H1 (cell line): ENCODE measurements at regions not wholly inside any gene's neighbourhood (a gene's known extent, or its start where the extent isn't known, plus 50 kb on each side); places are given as distances from the start of the nearest gene placed in this dataset.

Experiments used
- CTCF ChIA-PET: fragments of 300-600 bp; sonication (Branson Sonifier 250); formaldehyde crosslinking; loops from one replicate; lab custom pipeline; 2021; ENCODE audit not compliant: partially characterized antibody; lab: Charles Lee
- POLR2A ChIA-PET: fragments of 300-600 bp; sonication (Branson Sonifier 250); formaldehyde crosslinking; loops from one replicate; lab custom pipeline; 2021; ENCODE audit warnings: inconsistent platforms; ENCODE audit not compliant: partially characterized antibody; lab: Charles Lee
- DNase-seq, 2 experiments: peaks; one replicate each; pipeline versions ENCODE4 v3.0.0 to v3.0.0-alpha.2; 2010 to 2022; ENCODE audit warnings: low spot score in 2 of 2, low read depth in 1 of 2, mixed read lengths in 1 of 2
- FAIRE-seq: peaks from 2 replicates; lab custom pipeline; 2011; peaks lifted over from hg19 to GRCh38; lab: Jason Lieb, UNC
- H2AFZ ChIP-seq: 2 replicates; pipeline ENCODE4 v1.8.1; 2012; ENCODE audit warnings: low read length, inconsistent platforms
- H2AK5ac ChIP-seq: 2 replicates; pipeline ENCODE4 v1.6.1; 2013; ENCODE audit warnings: low read depth, low read length
- H2BK120ac ChIP-seq: replicated peaks from 2 replicates; pipeline ENCODE3; 2013; ENCODE audit warnings: low read depth, low read length, inconsistent platforms
- H2BK12ac ChIP-seq: 2 replicates; pipeline ENCODE4 v1.6.1; 2013; ENCODE audit warnings: low read depth, low read length
- H2BK15ac ChIP-seq: 2 replicates; pipeline ENCODE4 v1.6.1; 2013; ENCODE audit warnings: low read length
- H2BK20ac ChIP-seq: 2 replicates; pipeline ENCODE4 v1.6.1; 2013; ENCODE audit warnings: low read length
- H2BK5ac ChIP-seq: 2 replicates; pipeline ENCODE4 v1.6.1; 2013; ENCODE audit warnings: low read depth, low read length
- H3K14ac ChIP-seq: 2 replicates; pipeline ENCODE4 v1.6.1; 2013; ENCODE audit warnings: inconsistent platforms; ENCODE audit not compliant: insufficient read length
- H3K18ac ChIP-seq: 2 replicates; pipeline ENCODE4 v1.6.1; 2013; ENCODE audit warnings: low read length; ENCODE audit errors: extremely low read depth
- H3K23ac ChIP-seq: 2 replicates; pipeline ENCODE4 v1.6.1; 2013; ENCODE audit warnings: inconsistent platforms; ENCODE audit not compliant: insufficient read length
- H3K23me2 ChIP-seq: 2 replicates; pipeline ENCODE4 v1.6.1; 2013; ENCODE audit warnings: low read depth, low read length
- H3K27ac ChIP-seq: 2 replicates; pipeline ENCODE4 v1.6.1; 2011; ENCODE audit warnings: low read depth, low read length, inconsistent platforms
- H3K27me3 ChIP-seq, 4 experiments: replicated peaks in 1 of 4; 1 replicate in 1 of 4; 2 replicates in 3 of 4; pipeline versions ENCODE4 v1.6.1 to v1.8.1; 2011 to 2013; ENCODE audit warnings: low read length in 3 of 4, mild to moderate bottlenecking in 3 of 4, inconsistent platforms in 2 of 4, mixed read lengths in 2 of 4, moderate library complexity in 1 of 4; ENCODE audit not compliant: control insufficient read depth in 3 of 4, insufficient read depth in 3 of 4; ENCODE audit errors: extremely low read depth in 1 of 4
- H3K36me3 ChIP-seq, 4 experiments: 2 replicates each; pipeline versions ENCODE4 v1.6.1 to v1.8.1; 2011 to 2013; ENCODE audit warnings: mild to moderate bottlenecking in 4 of 4, low read length in 3 of 4, moderate library complexity in 2 of 4, control low read depth in 1 of 4, inconsistent platforms in 1 of 4; ENCODE audit not compliant: insufficient read depth in 4 of 4, control insufficient read depth in 2 of 4
- H3K4ac ChIP-seq: replicated peaks from 2 replicates; pipeline ENCODE3; 2013; ENCODE audit warnings: low read length, low read depth, mixed read lengths, inconsistent platforms; ENCODE audit not compliant: insufficient read length
- H3K4me1 ChIP-seq, 4 experiments: replicated peaks in 1 of 4; 1 replicate in 1 of 4; 2 replicates in 3 of 4; pipeline versions ENCODE4 v1.6.1 to v1.8.1; 2011 to 2013; ENCODE audit warnings: low read length in 3 of 4, inconsistent platforms in 2 of 4, mixed read lengths in 1 of 4; ENCODE audit not compliant: insufficient read depth in 4 of 4, control insufficient read depth in 3 of 4
- H3K4me2 ChIP-seq, 2 experiments: 2 replicates each; pipeline versions ENCODE4 v1.6.1 to v1.8.1; 2011 to 2013; ENCODE audit warnings: low read depth in 2 of 2, low read length in 2 of 2, control low read depth in 1 of 2, inconsistent platforms in 1 of 2, mild to moderate bottlenecking in 1 of 2; ENCODE audit not compliant: insufficient read depth in 1 of 2
- H3K4me3 ChIP-seq, 4 experiments: fragments of 200-600, 300-600 bp in 1 of 4; sonication (generic), shearing (Covaris generic), sonication (Bioruptor Twin) in 1 of 4; 2 replicates each; pipeline versions ENCODE4 v1.5.1 to v1.8.1; 2011 to 2016; ENCODE audit warnings: low read length in 4 of 4, low read depth in 3 of 4, control low read depth in 2 of 4, inconsistent platforms in 2 of 4, mild to moderate bottlenecking in 2 of 4, mixed read lengths in 1 of 4, moderate library complexity in 1 of 4; ENCODE audit not compliant: insufficient read depth in 2 of 4; ENCODE audit errors: extremely low read depth in 1 of 4
- H3K56ac ChIP-seq: replicated peaks from 2 replicates; pipeline ENCODE3; 2013; ENCODE audit warnings: low read depth, mild to moderate bottlenecking, mixed read lengths, low read length, inconsistent platforms; ENCODE audit not compliant: insufficient read length
- H3K79me1 ChIP-seq: 2 replicates; pipeline ENCODE4 v1.6.1; 2013; ENCODE audit warnings: low read depth, low read length, control low read depth
- H3K79me2 ChIP-seq, 2 experiments: 2 replicates each; pipeline versions ENCODE4 v1.6.1 to v1.8.1; 2012 to 2013; ENCODE audit warnings: low read length in 2 of 2, mild to moderate bottlenecking in 2 of 2, inconsistent platforms in 1 of 2; ENCODE audit not compliant: insufficient read depth in 2 of 2, control insufficient read depth in 1 of 2
- H3K9ac ChIP-seq, 4 experiments: replicated peaks in 1 of 4; 1 replicate in 1 of 4; 2 replicates in 3 of 4; pipeline versions ENCODE4 v1.6.1 to v1.8.1; 2011 to 2013; ENCODE audit warnings: low read depth in 3 of 4, low read length in 3 of 4, control low read depth in 2 of 4, mild to moderate bottlenecking in 2 of 4, moderate library complexity in 2 of 4, inconsistent platforms in 1 of 4; ENCODE audit errors: extremely low read depth in 1 of 4
- H3K9me3 ChIP-seq, 2 experiments: 2 replicates each; pipeline versions ENCODE4 v1.6.1 to v1.8.1; 2012 to 2013; ENCODE audit warnings: mild to moderate bottlenecking in 2 of 2, moderate library complexity in 2 of 2, control low read depth in 1 of 2, inconsistent platforms in 1 of 2, low read depth in 1 of 2, low read length in 1 of 2, mixed read lengths in 1 of 2; ENCODE audit not compliant: insufficient read depth in 2 of 2
- H4K20me1 ChIP-seq, 2 experiments: replicated peaks in 1 of 2; 2 replicates each; pipeline versions ENCODE3 to v1.8.1; 2011 to 2013; ENCODE audit warnings: inconsistent platforms in 2 of 2, low read length in 2 of 2, mild to moderate bottlenecking in 1 of 2; ENCODE audit not compliant: insufficient read depth in 2 of 2, control insufficient read depth in 1 of 2
- H4K5ac ChIP-seq: 2 replicates; pipeline ENCODE4 v1.6.1; 2013; ENCODE audit warnings: low read length, low read depth, mixed read lengths, inconsistent platforms; ENCODE audit not compliant: insufficient read length
- H4K8ac ChIP-seq: 2 replicates; pipeline ENCODE4 v1.8.0; 2013; ENCODE audit warnings: mild to moderate bottlenecking, moderate library complexity, low read length, inconsistent platforms; ENCODE audit not compliant: insufficient read depth; ENCODE audit errors: extremely low read depth
- H4K91ac ChIP-seq: replicated peaks from 2 replicates; pipeline ENCODE3; 2013; ENCODE audit warnings: low read length, mixed read lengths, inconsistent platforms; ENCODE audit not compliant: insufficient read length
- CBX8 ChIP-seq: fragments of 300-800, 300-1000 bp; sonication (generic); IDR thresholded peaks from 2 replicates; pipeline ENCODE4 v1.7.1; 2016; ENCODE audit warnings: low read depth, low read length, borderline replicate concordance
- CHD1 ChIP-seq: IDR thresholded peaks from 2 replicates; pipeline ENCODE4 v1.6.1; 2012; ENCODE audit warnings: low read depth, low read length, improper control_type of control experiment
- CREB1 ChIP-seq: IDR thresholded peaks from 2 replicates; pipeline ENCODE4 v1.6.1; 2012; ENCODE audit warnings: inconsistent platforms
- EZH2 ChIP-seq: fragments of 200-600 bp; sonication (generic); IDR thresholded peaks from 2 replicates; pipeline ENCODE4 v1.7.1; 2012; ENCODE audit warnings: low read depth, mild to moderate bottlenecking, moderate library complexity, low read length, inconsistent platforms; ENCODE audit not compliant: severe bottlenecking
- GABPA ChIP-seq: IDR thresholded peaks from 2 replicates; pipeline ENCODE4 v1.6.1; 2011; ENCODE audit warnings: mild to moderate bottlenecking, low read length, moderate library complexity, borderline replicate concordance; ENCODE audit not compliant: insufficient read depth
- HDAC2 ChIP-seq, 2 experiments: fragments of 300-600 bp in 1 of 2; sonication (generic) in 1 of 2; IDR thresholded peaks; 2 replicates each; pipeline ENCODE4 v1.6.1; 2011 to 2012; ENCODE audit warnings: low read depth in 2 of 2, low read length in 2 of 2, mild to moderate bottlenecking in 2 of 2, moderate library complexity in 2 of 2, borderline replicate concordance in 1 of 2, inconsistent platforms in 1 of 2
- HDAC6 ChIP-seq: IDR thresholded peaks from one replicate; pipeline ENCODE4 v1.7.1; 2012; ENCODE audit warnings: low read depth, mild to moderate bottlenecking, inconsistent platforms, low read length, moderate library complexity
- JUN ChIP-seq: IDR thresholded peaks from 2 replicates; pipeline ENCODE4 v1.6.1; 2011; ENCODE audit warnings: low read depth, mild to moderate bottlenecking, improper control_type of control experiment, low read length
- JUND ChIP-seq: IDR thresholded peaks from 2 replicates; pipeline ENCODE4 v1.6.1; 2011; ENCODE audit warnings: mild to moderate bottlenecking, improper control_type of control experiment, low read length
- SP4 ChIP-seq: IDR thresholded peaks from 2 replicates; pipeline ENCODE4 v1.6.1; 2012; ENCODE audit warnings: low read length, inconsistent platforms
- SRF ChIP-seq: IDR thresholded peaks from 2 replicates; pipeline ENCODE4 v1.6.1; 2011; ENCODE audit warnings: mild to moderate bottlenecking, low read depth, low read length, moderate library complexity
- TAF1 ChIP-seq: IDR thresholded peaks from 2 replicates; pipeline ENCODE4 v1.6.1; 2011; ENCODE audit warnings: mild to moderate bottlenecking, low read depth, low read length
- TBP ChIP-seq: IDR thresholded peaks from 2 replicates; pipeline ENCODE4 v1.6.1; 2011; ENCODE audit warnings: low read depth, low read length, improper control_type of control experiment
- YY1 ChIP-seq: IDR thresholded peaks from 2 replicates; pipeline ENCODE4 v1.6.1; 2011; ENCODE audit warnings: low read depth, mild to moderate bottlenecking, low read length
- WGBS, 2 experiments: shearing (Covaris generic) in 1 of 2; methylation state at CpG; one replicate each; pipeline versions ENCODE4 v1.1.6 to v1.1.7; 2013 to 2015; ENCODE audit warnings: low lambda C conversion rate in 2 of 2, mixed read lengths in 2 of 2, inconsistent platforms in 1 of 2, low coverage in 1 of 2, missing lambda C conversion rate in 1 of 2; ENCODE audit not compliant: insufficient replicate concordance in 2 of 2, insufficient coverage in 1 of 2, insufficient read length in 1 of 2; ENCODE audit errors: extremely low coverage in 1 of 2, missing lambda C conversion rate in 1 of 2; 5-methylcytosine and 5-hydroxymethylcytosine counted together
- TF ChIP-seq, protein P1 (sequence below): IDR thresholded peaks from 2 replicates; pipeline ENCODE4 v1.6.1; 2012; ENCODE audit warnings: low read length, inconsistent platforms

- Histone ChIP-seq H4K20me1 (no peaks in the 10 kb centered on the region), H2BK12ac (no peak overlapping the region), H2AFZ (no peak overlapping the region), H3K4me3 (no peak overlapping the region), H2BK20ac (no peak overlapping the region), H3K4ac (no peak overlapping the region), H3K56ac (no peak overlapping the region), H4K5ac (no peak overlapping the region), H3K79me1 (no peaks in the 10 kb centered on the region), H3K9ac (no peak overlapping the region), H3K4me1 (peaks cover 0 to 3% (median 0%) of the 10 kb centered on the region in 4 experiments; a peak in 2 of 7 replicates), H2AK5ac (no peak overlapping the region), H4K8ac (no peak overlapping the region), H2BK120ac (no peak overlapping the region), H3K4me2 (no peak overlapping the region), H3K23ac (no peak overlapping the region), H3K18ac (no peak overlapping the region), H3K36me3 (no peaks in the 10 kb centered on the region), H3K79me2 (no peaks in the 10 kb centered on the region), H2BK5ac (no peak overlapping the region), H3K9me3 (0 out of 4 replicates have a peak, but pooled peaks cover 0 to 3% of the 10 kb centered on the region in 2 experiments), H3K14ac (no peak overlapping the region), H3K27me3 (no peaks in the 10 kb centered on the region), H3K23me2 (no peaks in the 10 kb centered on the region), H4K91ac (no peak overlapping the region), H3K27ac (no peak overlapping the region), H2BK15ac (no peak overlapping the region)
- ChIA-PET CTCF (no interaction called here), POLR2A (no interaction called here)
- FAIRE-seq = no peak
- WGBS, 2 experiments = 89% methylated on average over 4 of the region's 4 CpGs; no CpG with 5 or more reads in 1 of the 2 experiments
- no peak for DNase-seq
- no peak for TF ChIP-seq GABPA
- no peak for TF ChIP-seq CHD1
- no peak for TF ChIP-seq EZH2
- no peak for TF ChIP-seq HDAC6
- no peak for TF ChIP-seq CBX8
- no peak for TF ChIP-seq TAF1
- no peak for TF ChIP-seq CREB1
- TF ChIP-seq HDAC2 (IDR thresholded peaks at IDR 0.05; ENCODE audit: borderline replicate concordance in 1 of 2, low read depth in 2 of 2, low read length in 2 of 2) = no peak
- TF ChIP-seq, protein P1, sequence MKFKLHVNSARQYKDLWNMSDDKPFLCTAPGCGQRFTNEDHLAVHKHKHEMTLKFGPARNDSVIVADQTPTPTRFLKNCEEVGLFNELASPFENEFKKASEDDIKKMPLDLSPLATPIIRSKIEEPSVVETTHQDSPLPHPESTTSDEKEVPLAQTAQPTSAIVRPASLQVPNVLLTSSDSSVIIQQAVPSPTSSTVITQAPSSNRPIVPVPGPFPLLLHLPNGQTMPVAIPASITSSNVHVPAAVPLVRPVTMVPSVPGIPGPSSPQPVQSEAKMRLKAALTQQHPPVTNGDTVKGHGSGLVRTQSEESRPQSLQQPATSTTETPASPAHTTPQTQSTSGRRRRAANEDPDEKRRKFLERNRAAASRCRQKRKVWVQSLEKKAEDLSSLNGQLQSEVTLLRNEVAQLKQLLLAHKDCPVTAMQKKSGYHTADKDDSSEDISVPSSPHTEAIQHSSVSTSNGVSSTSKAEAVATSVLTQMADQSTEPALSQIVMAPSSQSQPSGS = no peak
- no peak for TF ChIP-seq YY1
- no peak for TF ChIP-seq TBP
- no peak for TF ChIP-seq JUN
- no peak for TF ChIP-seq JUND
- TF ChIP-seq SP4 = no peak
- no peak for TF ChIP-seq SRF
Observed at GRCh38 chr2:8099267-8099582, 582.6 kb upstream of the ID2 start.
